Brain microvascular endothelial cell (primary cell): ENCODE measurements at regions not wholly inside any gene's neighbourhood (a gene's known extent, or its start where the extent isn't known, plus 50 kb on each side); places are given as distances from the start of the nearest gene placed in this dataset.

Experiments
- DNase-seq: peaks from one replicate; pipeline ENCODE4 v3.0.0-alpha.2; 2020
- H3K27ac ChIP-seq: fragments of 250-450 bp; sonication (Bioruptor Pico); 2 replicates; pipeline ENCODE4 v1.5.1; 2020; ENCODE audit warnings: mild to moderate bottlenecking, moderate library complexity
- H3K27me3 ChIP-seq: fragments of 250-450 bp; sonication (Bioruptor Pico); replicated peaks from 2 replicates; pipeline ENCODE4 v1.5.1; 2020; ENCODE audit warnings: mild to moderate bottlenecking
- H3K36me3 ChIP-seq: fragments of 250-450 bp; sonication (Bioruptor Pico); replicated peaks from 2 replicates; pipeline ENCODE4 v1.5.1; 2020; ENCODE audit warnings: mild to moderate bottlenecking
- H3K4me3 ChIP-seq: 2 replicates; pipeline ENCODE4 v1.5.1; 2011; ENCODE audit warnings: low read depth, mild to moderate bottlenecking, control low read depth, low read length, moderate library complexity
- in situ Hi-C: cut with HindIII; loops from 2 replicates; pipeline ENCODE4 v1.10.0; 2017; ENCODE audit warnings: low sequenced_read_pairs, low pct_ligation_motif_present
- TF ChIP-seq, protein P1 (sequence below): IDR thresholded peaks from 2 replicates; pipeline ENCODE4 v1.5.1; 2011; ENCODE audit warnings: low read depth, mild to moderate bottlenecking, moderate library complexity, low read length, control low read depth, inconsistent platforms; ENCODE audit errors: missing control alignments

DNA sequence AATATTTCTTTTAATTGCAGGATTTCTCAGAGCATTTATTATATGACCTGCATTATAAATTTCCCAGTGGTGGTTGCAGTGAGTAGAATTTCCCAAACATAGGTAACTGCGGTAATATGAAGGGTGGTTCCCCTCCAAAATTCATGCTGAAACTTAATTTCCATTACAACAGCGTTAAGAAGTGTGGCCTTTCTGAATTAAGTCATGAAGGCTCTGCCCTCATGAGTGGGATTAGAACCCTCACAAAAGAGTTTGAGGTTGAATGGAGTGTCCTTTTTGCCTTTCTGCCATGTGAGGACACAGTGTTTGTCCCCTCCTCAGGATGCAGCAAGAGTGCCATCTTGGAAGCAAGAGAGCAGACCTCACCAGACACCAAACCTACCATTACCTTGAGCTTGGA lies 233.6 kb downstream of the KTN1 start:
- no peaks in the 10 kb centered on the region for H3K27me3 ChIP-seq
- H3K4me3 ChIP-seq: no peak overlapping the region
- in situ Hi-C loops: no loop called here
- TF ChIP-seq, protein P1, sequence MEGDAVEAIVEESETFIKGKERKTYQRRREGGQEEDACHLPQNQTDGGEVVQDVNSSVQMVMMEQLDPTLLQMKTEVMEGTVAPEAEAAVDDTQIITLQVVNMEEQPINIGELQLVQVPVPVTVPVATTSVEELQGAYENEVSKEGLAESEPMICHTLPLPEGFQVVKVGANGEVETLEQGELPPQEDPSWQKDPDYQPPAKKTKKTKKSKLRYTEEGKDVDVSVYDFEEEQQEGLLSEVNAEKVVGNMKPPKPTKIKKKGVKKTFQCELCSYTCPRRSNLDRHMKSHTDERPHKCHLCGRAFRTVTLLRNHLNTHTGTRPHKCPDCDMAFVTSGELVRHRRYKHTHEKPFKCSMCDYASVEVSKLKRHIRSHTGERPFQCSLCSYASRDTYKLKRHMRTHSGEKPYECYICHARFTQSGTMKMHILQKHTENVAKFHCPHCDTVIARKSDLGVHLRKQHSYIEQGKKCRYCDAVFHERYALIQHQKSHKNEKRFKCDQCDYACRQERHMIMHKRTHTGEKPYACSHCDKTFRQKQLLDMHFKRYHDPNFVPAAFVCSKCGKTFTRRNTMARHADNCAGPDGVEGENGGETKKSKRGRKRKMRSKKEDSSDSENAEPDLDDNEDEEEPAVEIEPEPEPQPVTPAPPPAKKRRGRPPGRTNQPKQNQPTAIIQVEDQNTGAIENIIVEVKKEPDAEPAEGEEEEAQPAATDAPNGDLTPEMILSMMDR: no peak
- no peaks in the 10 kb centered on the region for H3K36me3 ChIP-seq
- no peak for DNase-seq
- H3K27ac ChIP-seq: peak overlapping the region; percentile 66

DNA sequence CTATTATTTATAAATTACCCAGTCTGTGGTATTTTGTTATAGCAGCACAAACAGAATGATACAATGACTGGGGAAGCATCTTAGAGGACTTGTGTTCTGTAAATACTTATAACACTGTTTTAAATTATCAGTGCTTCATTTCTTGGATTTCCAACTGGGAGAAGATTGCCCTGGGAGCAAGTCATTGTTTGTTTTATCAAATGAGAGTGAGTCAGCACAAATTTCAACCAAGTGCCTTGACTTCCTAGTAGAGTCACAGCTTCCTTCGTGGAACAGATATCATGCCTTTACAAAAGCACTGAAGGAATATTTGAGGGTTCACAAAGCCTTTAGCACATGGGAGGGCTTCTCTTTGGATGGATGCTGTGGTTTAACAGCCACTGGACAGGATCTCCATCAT lies 234.1 kb downstream of the KTN1 start:
- H3K27ac ChIP-seq: peak overlapping the region; percentile 66
- no peaks in the 10 kb centered on the region for H3K36me3 ChIP-seq
- H3K4me3 ChIP-seq: no peak overlapping the region
- DNase-seq: no peak
- TF ChIP-seq, protein P1: no peak
- in situ Hi-C loops: no loop called here
- no peaks in the 10 kb centered on the region for H3K27me3 ChIP-seq

DNA sequence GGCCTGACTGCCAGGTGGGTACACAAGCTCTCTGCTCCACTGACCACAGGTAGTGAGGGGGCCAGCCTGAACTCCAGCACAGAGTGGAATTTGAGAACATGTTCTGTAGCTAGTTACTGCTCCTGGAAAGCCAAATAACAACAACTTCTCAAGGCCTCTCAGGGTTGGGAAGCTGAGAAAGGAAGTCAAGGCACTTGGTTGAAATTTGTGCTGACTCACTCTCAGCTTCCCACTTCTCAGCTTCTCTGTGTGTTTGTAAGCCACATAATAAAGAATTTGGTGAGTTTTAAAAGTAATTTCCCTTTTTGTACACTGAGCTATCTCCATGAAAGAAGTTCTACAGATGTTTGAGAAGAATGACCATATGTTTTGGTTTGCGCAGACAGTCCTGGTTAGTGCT lies 234.9 kb downstream of the KTN1 start:
- TF ChIP-seq, protein P1: no peak
- Histone ChIP-seq H3K4me3 (no peak overlapping the region), H3K36me3 (no peaks in the 10 kb centered on the region), H3K27me3 (no peaks in the 10 kb centered on the region), H3K27ac (peak overlapping the region; percentile 66)
- in situ Hi-C loops: no loop called here
- no peak for DNase-seq

DNA sequence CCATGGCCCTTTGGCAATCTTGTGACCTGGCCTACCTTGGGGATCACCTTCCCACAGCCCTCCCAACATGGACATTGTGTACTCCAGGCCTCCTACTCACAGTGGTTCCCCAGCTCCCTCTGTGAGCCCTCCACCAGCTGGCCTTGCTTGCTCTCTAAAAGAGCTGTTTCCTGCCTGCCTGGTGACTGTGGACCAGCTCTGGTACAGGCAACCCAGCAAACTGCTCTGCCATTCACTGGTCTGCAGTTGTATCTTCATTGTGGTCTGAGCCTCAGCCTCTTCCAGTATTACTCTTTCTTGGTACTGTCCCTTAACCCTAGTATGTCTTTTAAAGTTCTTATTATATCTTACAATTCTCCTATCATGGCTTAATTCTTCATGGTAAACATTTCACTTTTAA lies 236.2 kb downstream of the KTN1 start:
- Histone ChIP-seq H3K27ac (no peak overlapping the region), H3K36me3 (no peaks in the 10 kb centered on the region), H3K27me3 (no peaks in the 10 kb centered on the region), H3K4me3 (no peak overlapping the region)
- in situ Hi-C loops: no loop called here
- no peak for DNase-seq
- TF ChIP-seq, protein P1: no peak

DNA sequence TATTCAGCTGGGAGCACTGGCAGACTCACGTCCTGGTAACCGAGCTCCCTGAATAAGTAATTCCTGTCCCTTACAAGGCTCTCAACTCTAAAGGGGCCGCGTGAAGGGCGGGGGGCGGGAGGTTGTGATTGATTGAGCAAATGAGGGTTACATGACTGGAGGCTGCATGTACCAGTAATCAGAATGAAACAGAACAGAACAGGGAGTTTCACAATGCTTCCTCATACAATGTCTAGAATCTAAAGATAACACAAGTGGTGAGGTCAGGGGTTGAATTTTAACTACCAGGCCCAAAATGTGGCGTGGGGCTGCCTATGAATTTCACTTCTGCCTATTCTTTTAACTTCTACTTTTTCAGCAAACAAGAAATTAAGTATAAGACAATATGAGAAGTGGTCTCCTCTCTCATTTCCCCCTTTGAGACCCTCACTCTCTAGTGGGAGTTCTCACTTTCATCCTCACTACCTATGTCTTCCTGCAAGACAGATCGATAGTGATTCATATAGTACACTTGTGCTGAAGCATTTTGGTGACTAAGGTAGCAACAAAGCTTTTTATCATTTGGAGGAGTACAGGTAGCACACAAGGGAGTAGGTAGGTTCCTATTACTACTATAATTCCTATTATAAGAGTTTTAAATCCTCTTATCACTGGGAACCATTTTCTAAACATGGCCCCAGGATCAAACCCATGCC lies 239.8 kb downstream of the KTN1 start:
- no peak overlapping the region for H3K27ac ChIP-seq
- TF ChIP-seq, protein P1: no peak
- H3K27me3 ChIP-seq: no peaks in the 10 kb centered on the region
- H3K36me3 ChIP-seq: no peaks in the 10 kb centered on the region
- no peak overlapping the region for H3K4me3 ChIP-seq
- in situ Hi-C loops: no loop called here
- no peak for DNase-seq

DNA sequence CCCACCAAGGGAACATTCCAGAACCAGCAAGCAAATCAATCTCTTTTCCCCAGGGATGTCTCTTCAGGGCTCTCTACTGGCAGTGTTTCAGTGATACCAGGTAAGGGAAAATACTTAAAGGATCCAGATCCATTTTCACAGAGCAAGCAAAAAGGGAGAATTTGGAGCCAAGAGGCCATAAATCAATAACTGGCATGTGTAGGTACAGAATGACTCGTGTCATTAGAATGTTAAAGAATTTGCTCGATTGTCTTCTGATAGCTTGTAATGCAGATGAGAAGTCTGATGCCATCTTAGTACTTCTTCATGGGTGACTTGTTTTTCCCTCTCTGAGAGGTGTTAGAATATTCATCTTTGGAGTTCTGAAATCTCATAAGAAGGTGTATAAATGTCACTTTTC lies 242.9 kb downstream of the KTN1 start:
- Histone ChIP-seq H3K36me3 (no peaks in the 10 kb centered on the region), H3K4me3 (no peak overlapping the region), H3K27ac (no peak overlapping the region), H3K27me3 (no peaks in the 10 kb centered on the region)
- TF ChIP-seq, protein P1: no peak
- no peak for DNase-seq
- in situ Hi-C loops: no loop called here
